ENCODE measurements at regions not wholly inside any gene's neighbourhood (a gene's known extent, or its start where the extent isn't known, plus 50 kb on each side); places are given as distances from the start of the nearest gene placed in this dataset.

DNA sequence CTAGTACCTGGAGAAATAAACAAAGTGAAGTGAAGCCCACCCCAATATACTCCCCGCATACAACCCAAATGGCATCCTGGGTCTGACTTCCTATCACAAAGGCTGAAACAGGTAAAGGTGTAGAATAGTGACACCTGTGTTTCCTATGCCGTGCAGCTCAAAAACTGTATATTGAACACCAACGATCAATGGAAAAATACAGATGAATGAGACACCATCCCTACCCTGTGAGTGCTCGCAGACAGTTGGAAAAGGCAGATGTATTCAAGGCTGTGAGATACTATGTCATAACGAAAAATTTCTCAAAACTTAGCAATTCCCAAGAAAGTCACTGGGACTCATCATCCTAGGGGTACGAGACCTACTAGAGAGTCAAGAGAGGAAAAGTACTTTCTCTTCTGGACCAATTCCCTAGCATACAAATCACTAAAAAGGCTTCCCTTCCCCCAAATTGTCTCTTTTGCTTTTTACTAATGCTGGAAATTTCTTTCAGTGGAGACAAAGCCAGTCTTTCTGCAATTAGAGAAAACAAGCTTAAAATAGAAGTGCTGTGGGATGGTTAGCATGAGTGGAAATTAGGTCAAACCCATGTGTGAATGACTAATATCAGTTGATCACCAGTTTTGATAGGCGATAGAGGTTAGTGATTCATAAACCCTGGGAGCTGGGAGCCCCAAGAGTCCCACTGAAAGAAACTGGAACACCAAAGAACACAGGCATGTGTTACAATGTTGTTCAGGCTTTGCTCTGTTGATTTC, 249.7 kb downstream of the SPTSSA start:
- no peak overlapping the region for H3K4me3 ChIP-seq (ENCODE audit: insufficient read depth, low read length)
- no peaks in the 10 kb centered on the region for H3K9me3 ChIP-seq (ENCODE audit: low read depth, low read length)
- H3K36me3 ChIP-seq (ENCODE audit: insufficient read depth, low read length): no peaks in the 10 kb centered on the region
- H3K27ac ChIP-seq (ENCODE audit: low read depth, low read length): no peak overlapping the region
- H3K4me1 ChIP-seq (ENCODE audit: insufficient read depth, low read length): no peaks in the 10 kb centered on the region
- H3K4me2 ChIP-seq (ENCODE audit: insufficient read depth, low read length): no peak overlapping the region
- H3K27me3 ChIP-seq (ENCODE audit: insufficient read depth, low read length): no peaks in the 10 kb centered on the region
- TF ChIP-seq, protein P1, sequence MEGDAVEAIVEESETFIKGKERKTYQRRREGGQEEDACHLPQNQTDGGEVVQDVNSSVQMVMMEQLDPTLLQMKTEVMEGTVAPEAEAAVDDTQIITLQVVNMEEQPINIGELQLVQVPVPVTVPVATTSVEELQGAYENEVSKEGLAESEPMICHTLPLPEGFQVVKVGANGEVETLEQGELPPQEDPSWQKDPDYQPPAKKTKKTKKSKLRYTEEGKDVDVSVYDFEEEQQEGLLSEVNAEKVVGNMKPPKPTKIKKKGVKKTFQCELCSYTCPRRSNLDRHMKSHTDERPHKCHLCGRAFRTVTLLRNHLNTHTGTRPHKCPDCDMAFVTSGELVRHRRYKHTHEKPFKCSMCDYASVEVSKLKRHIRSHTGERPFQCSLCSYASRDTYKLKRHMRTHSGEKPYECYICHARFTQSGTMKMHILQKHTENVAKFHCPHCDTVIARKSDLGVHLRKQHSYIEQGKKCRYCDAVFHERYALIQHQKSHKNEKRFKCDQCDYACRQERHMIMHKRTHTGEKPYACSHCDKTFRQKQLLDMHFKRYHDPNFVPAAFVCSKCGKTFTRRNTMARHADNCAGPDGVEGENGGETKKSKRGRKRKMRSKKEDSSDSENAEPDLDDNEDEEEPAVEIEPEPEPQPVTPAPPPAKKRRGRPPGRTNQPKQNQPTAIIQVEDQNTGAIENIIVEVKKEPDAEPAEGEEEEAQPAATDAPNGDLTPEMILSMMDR (IDR thresholded peaks at IDR 0.05; ENCODE audit: extremely low read depth, low read depth, low read length): no peak
- no peaks in the 10 kb centered on the region for H4K20me1 ChIP-seq (ENCODE audit: insufficient read depth, low read length)
- no peak overlapping the region for H2AFZ ChIP-seq (ENCODE audit: low read length)
- DNase-seq (ENCODE audit: insufficient read length, low spot score, missing footprints): no peak
- H3K79me2 ChIP-seq (ENCODE audit: insufficient read depth, low read length): no peaks in the 10 kb centered on the region

DNA sequence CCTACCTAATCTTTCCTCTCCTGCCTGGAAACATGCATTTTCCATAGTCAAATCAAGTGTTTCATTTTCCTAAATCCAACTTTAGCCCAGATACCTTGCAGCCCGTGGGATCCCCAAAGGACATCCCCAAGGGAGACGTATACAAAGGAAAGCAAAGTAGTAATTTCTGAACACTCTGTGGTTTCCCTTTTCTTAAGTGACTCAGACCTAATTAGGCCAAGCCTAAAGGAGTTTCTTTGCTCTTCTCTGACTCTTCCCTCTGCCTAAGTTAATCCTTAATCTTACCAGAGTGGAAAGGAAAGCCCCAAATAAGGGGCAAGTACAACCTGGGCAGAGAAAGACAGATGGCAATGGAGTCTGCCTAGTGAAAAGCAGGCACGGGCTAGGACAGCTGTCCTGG, 250.3 kb downstream of the SPTSSA start:
- no peak for DNase-seq (ENCODE audit: insufficient read length, low spot score, missing footprints)
- Histone ChIP-seq H3K27ac (ENCODE audit: low read depth, low read length) (no peak overlapping the region), H3K27me3 (ENCODE audit: insufficient read depth, low read length) (no peaks in the 10 kb centered on the region), H3K4me2 (ENCODE audit: insufficient read depth, low read length) (no peak overlapping the region), H3K36me3 (ENCODE audit: insufficient read depth, low read length) (no peaks in the 10 kb centered on the region), H3K4me1 (ENCODE audit: insufficient read depth, low read length) (no peaks in the 10 kb centered on the region), H4K20me1 (ENCODE audit: insufficient read depth, low read length) (no peaks in the 10 kb centered on the region), H2AFZ (ENCODE audit: low read length) (no peak overlapping the region), H3K79me2 (ENCODE audit: insufficient read depth, low read length) (no peaks in the 10 kb centered on the region), H3K4me3 (ENCODE audit: insufficient read depth, low read length) (no peak overlapping the region), H3K9me3 (ENCODE audit: low read depth, low read length) (no peaks in the 10 kb centered on the region)
- TF ChIP-seq, protein P1 (IDR thresholded peaks at IDR 0.05; ENCODE audit: extremely low read depth, low read depth, low read length): no peak

DNA sequence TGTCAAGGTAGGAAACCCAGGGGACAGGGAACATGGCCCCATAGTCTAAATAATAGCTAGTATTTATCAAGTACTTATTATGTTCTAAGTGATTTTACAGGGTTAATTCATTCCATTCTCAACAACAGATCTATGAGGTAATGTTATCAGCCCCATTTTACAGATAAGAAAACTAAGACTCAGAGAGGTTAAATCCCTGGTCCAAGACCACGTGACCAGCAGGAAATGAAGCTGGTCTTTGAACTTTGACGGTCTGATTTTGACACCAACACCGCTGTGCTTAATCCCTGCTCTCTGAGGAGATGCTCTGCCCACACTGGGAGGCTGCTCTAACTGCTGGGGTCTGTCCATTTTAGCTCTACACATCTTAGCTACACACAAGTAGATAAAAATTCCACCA, 253.5 kb downstream of the SPTSSA start:
- Histone ChIP-seq H3K4me1 (ENCODE audit: insufficient read depth, low read length) (no peaks in the 10 kb centered on the region), H3K9me3 (ENCODE audit: low read depth, low read length) (no peaks in the 10 kb centered on the region), H4K20me1 (ENCODE audit: insufficient read depth, low read length) (no peaks in the 10 kb centered on the region), H3K79me2 (ENCODE audit: insufficient read depth, low read length) (no peaks in the 10 kb centered on the region), H3K36me3 (ENCODE audit: insufficient read depth, low read length) (no peaks in the 10 kb centered on the region), H2AFZ (ENCODE audit: low read length) (no peak overlapping the region), H3K4me3 (ENCODE audit: insufficient read depth, low read length) (no peak overlapping the region), H3K4me2 (ENCODE audit: insufficient read depth, low read length) (no peak overlapping the region), H3K27ac (ENCODE audit: low read depth, low read length) (no peak overlapping the region), H3K27me3 (ENCODE audit: insufficient read depth, low read length) (no peaks in the 10 kb centered on the region)
- TF ChIP-seq, protein P1 (IDR thresholded peaks at IDR 0.05; ENCODE audit: extremely low read depth, low read depth, low read length): no peak
- DNase-seq (ENCODE audit: insufficient read length, low spot score, missing footprints): no peak

DNA sequence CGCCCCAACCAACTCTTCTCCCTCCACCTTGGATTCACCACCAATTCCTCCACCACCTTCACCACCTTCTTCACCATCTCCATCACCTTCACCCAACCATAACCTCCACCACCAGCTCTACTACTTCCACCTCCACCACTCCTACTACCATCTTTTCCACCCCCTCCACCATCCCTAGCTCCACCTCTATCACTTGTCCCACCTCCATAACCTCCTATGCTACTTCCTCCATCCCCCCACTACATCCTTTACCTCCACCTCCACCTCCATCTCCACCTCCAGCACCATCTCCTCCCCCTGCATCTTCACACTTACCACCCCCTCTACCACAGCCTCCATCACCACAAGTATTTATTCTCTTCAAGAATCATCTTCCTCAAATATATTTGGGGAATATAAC, 254.9 kb upstream of the EGLN3 start:
- H4K20me1 ChIP-seq (ENCODE audit: insufficient read depth, low read length): no peaks in the 10 kb centered on the region
- no peak for DNase-seq (ENCODE audit: insufficient read length, low spot score, missing footprints)
- no peaks in the 10 kb centered on the region for H3K27me3 ChIP-seq (ENCODE audit: insufficient read depth, low read length)
- no peak overlapping the region for H3K27ac ChIP-seq (ENCODE audit: low read depth, low read length)
- no peak overlapping the region for H3K4me3 ChIP-seq (ENCODE audit: insufficient read depth, low read length)
- no peaks in the 10 kb centered on the region for H3K79me2 ChIP-seq (ENCODE audit: insufficient read depth, low read length)
- no peaks in the 10 kb centered on the region for H3K9me3 ChIP-seq (ENCODE audit: low read depth, low read length)
- H3K4me2 ChIP-seq (ENCODE audit: insufficient read depth, low read length): no peak overlapping the region
- H3K36me3 ChIP-seq (ENCODE audit: insufficient read depth, low read length): no peaks in the 10 kb centered on the region
- TF ChIP-seq, protein P1 (IDR thresholded peaks at IDR 0.05; ENCODE audit: extremely low read depth, low read depth, low read length): no peak
- no peak overlapping the region for H2AFZ ChIP-seq (ENCODE audit: low read length)
- no peaks in the 10 kb centered on the region for H3K4me1 ChIP-seq (ENCODE audit: insufficient read depth, low read length)

Data from osteoblast (primary cell).